ENCODE measurements at regions not wholly inside any gene's neighbourhood (a gene's known extent, or its start where the extent isn't known, plus 50 kb on each side); places are given as distances from the start of the nearest gene placed in this dataset.

DNA sequence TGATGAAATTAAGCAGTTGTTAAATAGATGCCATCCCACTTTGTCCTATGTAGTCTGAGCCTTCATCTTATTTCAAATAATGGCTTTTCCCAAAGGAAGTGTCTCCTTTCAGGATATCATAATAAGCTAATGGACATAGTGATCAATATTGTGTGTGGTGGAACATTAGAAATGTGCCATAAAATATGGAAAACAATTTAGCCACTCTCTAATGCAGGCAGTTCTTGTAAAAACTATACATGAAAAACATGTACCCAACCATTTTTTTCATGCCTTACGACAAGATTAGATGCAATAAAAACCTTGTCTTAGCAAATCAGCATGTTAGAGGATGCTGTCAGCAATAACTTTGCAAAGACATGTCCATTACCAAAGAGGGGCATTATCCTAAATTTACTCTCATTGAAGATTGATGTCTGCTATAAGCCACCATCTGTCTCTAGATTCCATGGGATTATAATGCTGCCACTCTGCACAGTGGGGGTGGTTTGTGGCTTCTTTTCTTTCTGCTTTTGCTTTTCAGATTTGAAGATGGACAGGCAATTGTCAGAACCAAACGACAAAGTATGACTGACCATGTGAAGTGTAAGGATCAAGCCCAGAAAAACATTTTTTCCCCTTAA, 724.0 kb upstream of the ZNF608 start:
- Histone ChIP-seq H3K9me3 (no peaks in the 10 kb centered on the region), H3K36me3 (no peaks in the 10 kb centered on the region), H3K27me3 (no peaks in the 10 kb centered on the region), H3K4me1 (no peaks in the 10 kb centered on the region), H3K27ac (no peak overlapping the region), H3K4me3 (no peak overlapping the region)
- no peak for DNase-seq
- TF ChIP-seq, protein P1, sequence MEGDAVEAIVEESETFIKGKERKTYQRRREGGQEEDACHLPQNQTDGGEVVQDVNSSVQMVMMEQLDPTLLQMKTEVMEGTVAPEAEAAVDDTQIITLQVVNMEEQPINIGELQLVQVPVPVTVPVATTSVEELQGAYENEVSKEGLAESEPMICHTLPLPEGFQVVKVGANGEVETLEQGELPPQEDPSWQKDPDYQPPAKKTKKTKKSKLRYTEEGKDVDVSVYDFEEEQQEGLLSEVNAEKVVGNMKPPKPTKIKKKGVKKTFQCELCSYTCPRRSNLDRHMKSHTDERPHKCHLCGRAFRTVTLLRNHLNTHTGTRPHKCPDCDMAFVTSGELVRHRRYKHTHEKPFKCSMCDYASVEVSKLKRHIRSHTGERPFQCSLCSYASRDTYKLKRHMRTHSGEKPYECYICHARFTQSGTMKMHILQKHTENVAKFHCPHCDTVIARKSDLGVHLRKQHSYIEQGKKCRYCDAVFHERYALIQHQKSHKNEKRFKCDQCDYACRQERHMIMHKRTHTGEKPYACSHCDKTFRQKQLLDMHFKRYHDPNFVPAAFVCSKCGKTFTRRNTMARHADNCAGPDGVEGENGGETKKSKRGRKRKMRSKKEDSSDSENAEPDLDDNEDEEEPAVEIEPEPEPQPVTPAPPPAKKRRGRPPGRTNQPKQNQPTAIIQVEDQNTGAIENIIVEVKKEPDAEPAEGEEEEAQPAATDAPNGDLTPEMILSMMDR (IDR thresholded peaks at IDR 0.05) = no peak
- TF ChIP-seq POLR2A (IDR thresholded peaks at IDR 0.05) = no peak
- intact Hi-C loops (cut with DNase I; ENCODE audit: low total_unique reads) = no loop called here

DNA sequence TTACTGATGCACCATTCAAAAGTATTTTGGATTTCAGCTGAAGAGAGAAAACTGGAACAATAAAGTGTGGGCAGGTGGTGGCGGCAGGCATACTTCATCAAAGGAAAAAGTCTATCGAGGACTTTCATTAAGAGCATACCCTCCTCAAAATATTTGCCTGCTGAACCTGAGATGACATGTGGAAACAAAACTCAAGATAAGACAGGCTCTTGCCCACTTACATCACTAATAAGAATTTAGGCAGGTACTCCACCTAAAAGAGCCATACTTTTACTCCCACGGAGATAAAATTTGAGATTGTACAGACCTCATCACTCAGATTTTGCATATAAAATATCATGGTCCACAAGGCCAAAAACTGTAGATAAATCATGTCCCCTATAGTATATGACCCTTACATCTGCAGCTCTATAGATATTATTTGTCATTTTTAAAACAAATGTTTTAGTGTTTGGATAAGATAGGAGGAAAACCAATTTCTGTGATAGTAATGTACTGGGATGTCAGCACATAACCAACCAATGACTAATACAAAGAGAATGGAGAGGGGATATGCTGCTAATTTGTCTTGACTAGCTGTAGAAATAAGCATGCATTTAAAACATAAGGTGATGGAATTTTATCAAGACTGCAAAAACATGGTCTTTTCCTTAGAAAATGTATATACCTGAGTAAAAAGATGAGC, 730.6 kb upstream of the ZNF608 start:
- Histone ChIP-seq H3K9me3 (no peaks in the 10 kb centered on the region), H3K36me3 (no peaks in the 10 kb centered on the region), H3K4me3 (no peak overlapping the region), H3K4me1 (no peaks in the 10 kb centered on the region), H3K27ac (no peak overlapping the region), H3K27me3 (no peaks in the 10 kb centered on the region)
- DNase-seq = no peak
- intact Hi-C loops (cut with DNase I; ENCODE audit: low total_unique reads) = no loop called here
- TF ChIP-seq, protein P1 (IDR thresholded peaks at IDR 0.05) = no peak
- TF ChIP-seq POLR2A (IDR thresholded peaks at IDR 0.05) = no peak

DNA sequence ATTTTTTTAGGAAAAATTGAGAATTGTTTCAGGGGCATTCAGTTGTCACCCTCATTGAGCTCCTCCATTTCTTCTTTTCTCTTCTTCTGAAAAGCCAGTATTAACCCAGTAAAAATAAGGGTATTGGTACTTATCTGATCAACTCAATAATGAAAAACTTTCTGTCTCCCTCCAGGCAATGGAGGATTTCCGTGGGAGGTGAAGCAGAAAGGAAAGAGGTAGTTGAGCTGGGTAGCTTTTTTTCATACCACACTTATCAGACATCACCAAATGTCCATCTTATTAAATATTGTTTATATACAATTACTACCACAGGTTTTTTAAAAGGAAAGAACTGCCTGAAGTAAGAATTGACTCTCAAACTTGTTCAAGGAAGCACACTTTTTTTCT, 731.1 kb upstream of the ZNF608 start:
- no peaks in the 10 kb centered on the region for H3K36me3 ChIP-seq
- no peak for DNase-seq
- no peak overlapping the region for H3K4me3 ChIP-seq
- H3K27ac ChIP-seq = no peak overlapping the region
- intact Hi-C loops (cut with DNase I; ENCODE audit: low total_unique reads) = no loop called here
- H3K4me1 ChIP-seq = no peaks in the 10 kb centered on the region
- TF ChIP-seq, protein P1 (IDR thresholded peaks at IDR 0.05) = no peak
- no peak for TF ChIP-seq POLR2A (IDR thresholded peaks at IDR 0.05)
- H3K9me3 ChIP-seq = no peaks in the 10 kb centered on the region
- no peaks in the 10 kb centered on the region for H3K27me3 ChIP-seq

DNA sequence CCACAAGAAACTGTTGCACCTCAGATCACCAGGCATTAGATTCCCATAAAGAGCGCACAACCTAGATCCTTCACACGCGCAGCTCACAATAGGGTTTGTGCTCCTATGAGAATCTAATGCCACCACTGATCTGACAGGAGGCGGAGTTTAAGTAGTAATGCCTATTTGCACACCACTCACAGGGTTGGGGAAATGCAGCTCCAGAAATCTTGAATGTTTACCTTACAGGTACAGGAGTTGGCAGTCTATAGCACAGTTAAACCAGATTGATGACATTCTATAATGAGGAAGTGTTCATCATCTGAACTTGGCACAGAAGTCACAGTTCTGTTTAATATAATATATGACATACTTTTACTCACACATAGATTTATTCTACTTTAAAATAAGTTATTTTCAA, 732.2 kb upstream of the ZNF608 start:
- H3K27me3 ChIP-seq = no peaks in the 10 kb centered on the region
- intact Hi-C loops (cut with DNase I; ENCODE audit: low total_unique reads) = no loop called here
- H3K4me3 ChIP-seq = no peak overlapping the region
- H3K36me3 ChIP-seq = no peaks in the 10 kb centered on the region
- H3K27ac ChIP-seq = no peak overlapping the region
- H3K9me3 ChIP-seq = no peaks in the 10 kb centered on the region
- TF ChIP-seq POLR2A (IDR thresholded peaks at IDR 0.05) = no peak
- TF ChIP-seq, protein P1 (IDR thresholded peaks at IDR 0.05) = no peak
- no peaks in the 10 kb centered on the region for H3K4me1 ChIP-seq
- DNase-seq = no peak

DNA sequence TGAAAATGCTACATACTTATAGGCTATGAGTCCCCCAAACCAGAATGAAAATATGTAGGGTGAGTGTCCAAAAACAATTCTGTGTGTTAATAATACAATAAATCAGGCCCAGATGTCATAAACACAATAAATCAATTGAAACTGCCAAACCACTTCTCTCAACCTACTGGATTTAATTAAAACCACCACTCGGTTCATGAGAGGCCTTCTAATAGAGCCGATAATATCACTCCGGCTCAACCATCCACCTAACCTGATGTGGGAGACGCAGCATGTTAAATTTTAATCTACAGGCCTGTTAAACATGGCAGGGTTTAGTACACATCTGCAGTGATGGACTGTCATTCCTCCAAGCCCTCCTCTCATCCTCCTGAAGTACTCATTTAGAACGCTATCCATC, 734.5 kb upstream of the ZNF608 start:
- Histone ChIP-seq H3K4me1 (peaks cover 3 to 5% of the 10 kb centered on the region in 2 donors), H3K27ac (peak overlapping the region in 1 of 2 donors; percentile 26), H3K4me3 (no peak overlapping the region), H3K36me3 (no peaks in the 10 kb centered on the region), H3K27me3 (no peaks in the 10 kb centered on the region), H3K9me3 (no peaks in the 10 kb centered on the region)
- TF ChIP-seq, protein P1 (IDR thresholded peaks at IDR 0.05) = no peak
- TF ChIP-seq POLR2A (IDR thresholded peaks at IDR 0.05) = no peak
- intact Hi-C loops (cut with DNase I; ENCODE audit: low total_unique reads) = loop anchor here (10.0 kb wide), 1 partner anchor 1146 kb away; no protein-coding TSS in a partner anchor
- no peak for DNase-seq
